ENCODE measurements at regions not wholly inside any gene's neighbourhood (a gene's known extent, or its start where the extent isn't known, plus 50 kb on each side); places are given as distances from the start of the nearest gene placed in this dataset.

DNA sequence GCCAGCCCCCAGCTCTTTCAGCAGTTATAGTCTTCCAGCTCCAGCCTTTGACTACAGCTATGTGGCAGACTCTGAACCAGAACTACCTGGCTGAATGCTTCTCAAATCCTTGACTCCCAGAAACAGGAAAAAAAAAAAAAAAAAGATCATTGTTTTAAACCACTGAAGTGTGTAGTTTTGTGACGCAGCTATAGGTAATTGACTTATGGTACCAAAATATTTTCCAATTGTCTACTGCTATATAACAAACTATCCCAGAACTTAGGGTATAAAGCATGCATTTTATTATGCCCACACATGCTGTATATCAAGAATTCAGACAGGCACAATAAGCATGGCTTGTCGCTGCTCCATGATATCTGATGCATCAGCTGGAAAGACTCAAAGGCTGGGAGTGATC is 127.1 kb upstream of the POC5 start:
- TF ChIP-seq, protein P1, sequence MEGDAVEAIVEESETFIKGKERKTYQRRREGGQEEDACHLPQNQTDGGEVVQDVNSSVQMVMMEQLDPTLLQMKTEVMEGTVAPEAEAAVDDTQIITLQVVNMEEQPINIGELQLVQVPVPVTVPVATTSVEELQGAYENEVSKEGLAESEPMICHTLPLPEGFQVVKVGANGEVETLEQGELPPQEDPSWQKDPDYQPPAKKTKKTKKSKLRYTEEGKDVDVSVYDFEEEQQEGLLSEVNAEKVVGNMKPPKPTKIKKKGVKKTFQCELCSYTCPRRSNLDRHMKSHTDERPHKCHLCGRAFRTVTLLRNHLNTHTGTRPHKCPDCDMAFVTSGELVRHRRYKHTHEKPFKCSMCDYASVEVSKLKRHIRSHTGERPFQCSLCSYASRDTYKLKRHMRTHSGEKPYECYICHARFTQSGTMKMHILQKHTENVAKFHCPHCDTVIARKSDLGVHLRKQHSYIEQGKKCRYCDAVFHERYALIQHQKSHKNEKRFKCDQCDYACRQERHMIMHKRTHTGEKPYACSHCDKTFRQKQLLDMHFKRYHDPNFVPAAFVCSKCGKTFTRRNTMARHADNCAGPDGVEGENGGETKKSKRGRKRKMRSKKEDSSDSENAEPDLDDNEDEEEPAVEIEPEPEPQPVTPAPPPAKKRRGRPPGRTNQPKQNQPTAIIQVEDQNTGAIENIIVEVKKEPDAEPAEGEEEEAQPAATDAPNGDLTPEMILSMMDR (IDR thresholded peaks at IDR 0.05): no peak
- TF ChIP-seq EP300 (IDR thresholded peaks at IDR 0.05) (no peak), POLR2A (IDR thresholded peaks at IDR 0.05) (no peak)
